ENCODE measurements at regions not wholly inside any gene's neighbourhood (a gene's known extent, or its start where the extent isn't known, plus 50 kb on each side); places are given as distances from the start of the nearest gene placed in this dataset.

DNA sequence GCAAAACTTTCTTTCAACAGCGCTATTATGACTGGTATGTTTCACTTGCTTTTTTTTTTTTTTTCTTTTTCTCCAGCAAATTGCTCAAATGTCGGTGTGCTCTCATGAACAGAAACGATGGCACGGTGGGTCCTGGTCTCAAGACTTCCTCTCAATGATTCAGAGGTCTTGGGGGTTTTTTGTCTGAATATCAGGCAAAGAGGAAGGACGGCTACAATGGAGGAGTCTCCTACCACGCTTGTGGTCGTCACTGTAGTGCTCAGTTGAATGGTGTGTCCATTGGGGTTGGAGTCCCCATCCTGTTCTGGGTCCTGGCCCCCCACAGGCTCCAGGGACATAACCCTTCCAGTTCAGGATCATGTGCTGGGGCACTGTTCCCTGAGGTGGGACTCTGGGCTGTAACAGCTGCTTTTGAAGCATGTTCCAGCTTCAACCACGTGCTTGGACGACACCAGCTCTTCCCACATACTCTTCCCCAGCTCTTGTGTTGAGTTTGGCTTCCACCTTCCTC is 266.7 kb upstream of the KLF6 start:
- TF ChIP-seq, protein P1, sequence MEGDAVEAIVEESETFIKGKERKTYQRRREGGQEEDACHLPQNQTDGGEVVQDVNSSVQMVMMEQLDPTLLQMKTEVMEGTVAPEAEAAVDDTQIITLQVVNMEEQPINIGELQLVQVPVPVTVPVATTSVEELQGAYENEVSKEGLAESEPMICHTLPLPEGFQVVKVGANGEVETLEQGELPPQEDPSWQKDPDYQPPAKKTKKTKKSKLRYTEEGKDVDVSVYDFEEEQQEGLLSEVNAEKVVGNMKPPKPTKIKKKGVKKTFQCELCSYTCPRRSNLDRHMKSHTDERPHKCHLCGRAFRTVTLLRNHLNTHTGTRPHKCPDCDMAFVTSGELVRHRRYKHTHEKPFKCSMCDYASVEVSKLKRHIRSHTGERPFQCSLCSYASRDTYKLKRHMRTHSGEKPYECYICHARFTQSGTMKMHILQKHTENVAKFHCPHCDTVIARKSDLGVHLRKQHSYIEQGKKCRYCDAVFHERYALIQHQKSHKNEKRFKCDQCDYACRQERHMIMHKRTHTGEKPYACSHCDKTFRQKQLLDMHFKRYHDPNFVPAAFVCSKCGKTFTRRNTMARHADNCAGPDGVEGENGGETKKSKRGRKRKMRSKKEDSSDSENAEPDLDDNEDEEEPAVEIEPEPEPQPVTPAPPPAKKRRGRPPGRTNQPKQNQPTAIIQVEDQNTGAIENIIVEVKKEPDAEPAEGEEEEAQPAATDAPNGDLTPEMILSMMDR (IDR thresholded peaks at IDR 0.05 in 4 of 5, conservative IDR thresholded peaks at IDR 0.05 in 1 of 5): no peak
- no peak for TF ChIP-seq POLR2A (IDR thresholded peaks at IDR 0.05)
